Amniotic stem cell (primary cell): ENCODE measurements at regions not wholly inside any gene's neighbourhood (a gene's known extent, or its start where the extent isn't known, plus 50 kb on each side); places are given as distances from the start of the nearest gene placed in this dataset.
"Not testable (repeated sequence)": the region's sequence is repeated elsewhere in the genome, so short reads cannot be mapped to it uniquely, and the experiment has no call there.

Source experiments
- DNase-seq: peaks from one replicate; lab custom pipeline; 2025; lab: John Stamatoyannopoulos, UW

- DNase-seq: not testable (repeated sequence)
Observed at GRCh38 chr7:81182056-81182455, 263.2 kb upstream of the SEMA3C start.

- no peak for DNase-seq
Observed at GRCh38 chr7:81181066-81181465, 262.2 kb upstream of the SEMA3C start.

GRCh38 chr7:81180573-81180972 lies 261.7 kb upstream of the SEMA3C start:
- no peak for DNase-seq

DNA sequence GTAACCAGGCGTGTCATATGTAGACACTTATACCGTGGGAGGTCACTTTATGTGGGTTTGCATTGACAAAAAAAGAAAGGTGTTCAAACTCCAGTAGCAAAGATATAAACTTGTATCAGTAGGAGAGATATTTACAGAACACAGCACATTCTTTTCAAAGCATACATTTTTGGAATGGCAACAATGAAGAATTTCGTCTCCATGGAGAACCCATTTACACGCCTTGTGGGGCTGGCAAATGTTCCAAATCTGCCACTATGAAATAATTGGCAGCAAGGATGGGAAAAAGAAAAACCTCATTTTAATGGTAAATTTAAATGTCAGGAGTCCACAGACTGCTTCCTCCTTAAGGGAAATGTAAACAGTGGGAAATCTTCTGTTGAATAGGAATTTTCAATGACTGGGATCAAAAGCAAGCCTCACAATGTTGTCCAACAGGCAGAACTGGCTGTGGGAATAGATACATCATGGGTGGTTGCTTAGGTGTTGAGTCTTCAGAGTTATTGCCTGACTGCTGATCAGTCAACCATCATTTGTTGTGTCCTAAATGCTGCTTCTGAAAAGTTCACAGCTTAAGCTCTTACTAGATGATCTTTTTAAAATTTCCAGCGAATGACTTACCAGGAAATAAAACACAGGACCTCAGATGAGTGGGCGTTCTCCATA lies 256.6 kb upstream of the SEMA3C start:
- no peak for DNase-seq

GRCh38 chr7:81173766-81174281 lies 255.0 kb upstream of the SEMA3C start:
- peak; percentile 45 for DNase-seq

DNA sequence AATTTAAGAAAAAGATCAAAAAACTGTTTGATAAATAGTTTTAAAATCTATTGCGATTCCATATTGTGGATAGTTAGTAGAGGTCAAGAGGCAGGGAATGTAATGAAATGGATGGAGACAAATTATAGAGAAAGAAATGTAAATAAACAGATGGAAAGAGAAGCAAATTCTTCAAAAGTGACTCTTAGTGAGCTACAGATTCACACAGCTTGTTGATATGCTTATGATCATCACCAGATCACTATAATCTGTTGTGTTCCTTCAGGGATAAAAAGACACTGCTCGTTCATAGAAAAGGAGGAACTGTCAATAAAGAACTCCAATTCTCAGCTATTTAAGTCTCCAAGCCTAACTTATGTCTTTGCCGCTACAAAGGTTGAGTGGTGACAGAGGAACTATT lies 251.4 kb upstream of the SEMA3C start:
- DNase-seq: no peak

- DNase-seq: no peak
Observed at GRCh38 chr7:81167934-81168333, 249.1 kb upstream of the SEMA3C start.

GRCh38 chr7:81165070-81165469 lies 246.2 kb upstream of the SEMA3C start:
- DNase-seq: no peak

DNA sequence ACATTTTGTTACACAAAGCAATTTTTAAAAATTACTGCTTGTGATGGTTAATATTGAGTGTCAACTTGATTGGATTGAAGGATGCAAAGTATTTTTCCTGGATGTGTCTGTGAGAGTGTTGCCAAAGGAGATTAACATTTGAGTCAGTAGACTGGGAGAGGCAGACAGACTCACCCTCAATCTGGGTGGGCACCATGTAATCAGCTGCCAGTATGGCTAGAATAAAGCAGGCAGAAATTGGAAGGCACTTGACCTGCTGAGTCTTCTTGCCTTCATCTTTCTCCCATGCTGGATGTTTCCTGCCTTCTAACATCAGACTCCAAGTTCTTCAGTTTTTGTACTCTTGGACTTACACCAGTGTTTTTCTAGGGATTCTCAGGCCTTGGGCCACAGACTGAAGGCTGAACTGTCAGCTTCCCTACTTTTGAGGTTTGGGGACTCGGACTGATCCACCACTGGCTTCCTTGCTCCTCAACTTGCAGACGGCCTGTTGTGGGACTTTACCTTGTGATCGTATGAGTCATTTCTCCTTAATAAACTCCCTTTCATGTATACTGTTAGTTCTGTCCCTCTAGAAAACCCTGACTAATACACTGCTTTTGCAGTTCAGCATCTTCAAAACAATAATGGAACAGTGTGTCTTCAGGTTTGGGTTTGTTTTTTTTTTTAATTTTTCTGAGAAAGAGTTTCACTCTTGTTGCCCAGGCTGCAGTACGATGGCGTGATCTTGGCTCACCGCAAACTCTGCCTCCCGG lies 244.1 kb upstream of the SEMA3C start:
- no peak for DNase-seq

DNA sequence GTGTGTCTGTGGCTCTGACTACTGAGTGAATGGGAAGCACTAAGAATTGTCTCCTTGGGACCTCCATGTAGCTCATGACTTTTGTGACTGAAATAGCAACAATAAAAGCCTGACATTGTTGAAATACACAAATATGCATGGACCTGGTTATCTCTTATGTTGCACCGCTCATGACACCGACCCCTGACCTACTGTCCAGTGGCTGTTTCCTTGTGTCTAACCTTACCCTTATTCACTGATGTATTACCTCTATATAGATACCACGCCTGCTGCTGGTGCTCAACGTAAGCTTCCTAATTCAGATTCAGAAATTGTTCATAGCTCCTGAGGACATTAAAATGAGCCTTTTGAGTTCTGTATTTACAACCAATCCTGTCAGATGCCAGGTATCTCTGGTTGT lies 243.4 kb upstream of the SEMA3C start:
- no peak for DNase-seq

DNA sequence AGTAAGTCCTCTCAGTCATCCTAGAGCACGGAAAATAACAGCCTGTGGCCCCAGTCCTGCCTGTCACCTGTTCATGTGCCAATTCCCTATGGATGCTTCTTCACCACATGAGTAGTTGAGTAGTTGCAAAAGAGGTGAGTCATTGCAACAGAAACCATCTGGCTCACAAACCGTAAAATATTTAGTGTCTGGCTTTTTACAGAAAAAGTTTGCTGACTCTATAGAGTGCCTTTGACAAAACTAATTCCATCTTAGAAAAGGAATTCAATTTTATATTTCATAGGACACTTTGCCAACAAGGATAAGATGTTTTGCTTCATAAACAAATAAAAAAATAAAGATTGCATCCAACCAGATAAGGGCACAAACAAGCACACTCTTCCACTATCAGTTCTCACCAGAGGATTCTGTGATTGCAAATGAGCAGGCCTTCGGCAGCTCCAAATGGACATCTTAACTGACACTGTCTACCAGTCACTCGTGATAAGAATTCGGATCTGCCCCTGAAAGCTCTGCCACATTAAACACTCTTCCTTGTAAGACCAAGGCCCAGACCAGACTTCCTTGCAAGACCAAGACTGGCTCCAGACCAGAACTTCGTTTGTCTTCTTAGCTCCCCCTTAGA lies 242.7 kb upstream of the SEMA3C start:
- peak; percentile 24 for DNase-seq

- no peak for DNase-seq
Observed at GRCh38 chr7:81159402-81159801, 240.6 kb upstream of the SEMA3C start.

DNA sequence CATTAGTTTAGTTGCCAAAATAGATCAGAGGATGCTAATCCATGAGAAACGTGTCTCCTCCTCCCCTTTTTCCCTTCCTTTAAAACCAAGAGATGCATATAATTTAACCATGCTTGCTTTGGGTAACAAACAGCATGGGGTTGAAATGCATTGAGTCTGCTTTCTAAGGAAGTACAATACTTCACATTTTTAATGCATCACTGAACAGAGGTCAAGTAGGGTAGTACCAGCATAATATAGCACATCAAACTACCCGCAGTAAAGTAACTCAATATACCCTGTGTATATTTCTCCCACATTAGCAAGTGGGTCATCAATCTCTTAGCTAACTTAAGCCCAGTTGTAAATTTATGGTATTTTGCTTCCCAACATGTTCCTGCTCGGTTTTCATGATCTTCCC lies 239.3 kb upstream of the SEMA3C start:
- DNase-seq: no peak

DNA sequence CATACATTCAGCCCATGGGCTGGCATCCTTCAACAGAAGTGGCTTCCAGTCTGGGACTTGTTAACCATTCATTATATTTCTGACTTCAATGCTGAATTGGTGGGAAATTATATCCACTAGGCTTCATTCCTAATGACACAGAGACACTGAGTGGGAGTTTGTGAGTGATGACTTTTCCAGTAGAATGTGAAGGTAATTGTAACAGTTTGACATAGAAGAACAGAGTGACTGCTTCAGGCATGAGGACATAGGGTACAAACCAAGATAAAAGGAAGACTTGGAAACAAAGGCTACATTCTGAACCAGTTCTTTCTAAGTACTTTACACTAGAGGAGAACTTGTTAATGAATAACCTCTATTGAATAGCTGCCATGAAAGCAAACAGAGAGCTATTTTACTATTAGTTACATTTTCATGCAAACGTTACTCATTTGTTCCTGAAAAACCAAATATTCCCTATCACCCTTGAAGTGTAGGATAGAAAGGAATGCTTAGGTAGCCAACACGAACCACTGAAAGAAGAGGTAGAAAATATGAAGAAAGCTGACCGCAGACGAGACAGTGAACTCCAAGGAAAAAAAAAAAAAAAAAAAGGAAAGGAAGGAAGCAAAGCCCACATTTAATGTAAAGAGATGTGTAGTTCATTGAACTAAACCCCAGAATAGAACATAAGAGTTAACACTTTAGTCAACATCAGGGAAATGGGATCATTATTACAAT lies 237.0 kb upstream of the SEMA3C start:
- no peak for DNase-seq

DNA sequence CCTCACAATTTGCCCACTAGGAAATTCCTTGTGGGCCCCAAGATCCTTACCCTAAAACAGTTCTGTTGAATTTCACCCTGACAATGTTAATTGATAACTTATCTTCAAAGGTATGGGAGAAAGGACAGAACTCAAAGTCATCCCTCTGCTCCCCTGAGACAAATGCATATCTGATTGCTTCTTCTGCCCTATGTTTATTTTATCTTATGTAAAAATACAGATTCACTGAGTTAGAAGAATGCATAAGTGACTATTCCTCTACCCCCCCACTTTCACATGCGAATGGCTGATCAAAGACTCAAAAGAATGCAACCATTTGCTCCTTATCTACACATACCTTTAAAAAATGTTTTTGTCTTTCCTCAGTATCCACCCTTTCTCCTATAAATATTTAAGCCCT lies 235.7 kb upstream of the SEMA3C start:
- no peak for DNase-seq

DNA sequence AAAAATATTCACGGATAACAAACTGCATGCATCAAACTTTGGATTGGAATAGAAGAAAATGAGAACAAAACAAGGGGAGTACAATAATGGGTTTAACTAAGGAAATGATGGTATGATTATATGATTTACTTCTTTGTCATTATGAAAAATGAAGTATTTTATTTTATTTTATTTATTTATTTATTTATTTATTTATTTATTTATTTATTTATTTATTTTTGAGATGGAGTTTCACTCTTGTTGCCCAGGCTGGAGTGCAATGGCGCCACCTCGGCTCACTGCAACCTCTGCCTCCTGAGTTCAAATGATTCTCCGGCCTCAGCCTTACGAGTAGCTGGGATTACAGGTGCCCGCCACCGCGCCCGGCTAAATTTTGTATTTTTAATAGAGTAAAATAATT lies 234.1 kb upstream of the SEMA3C start:
- not testable (repeated sequence) for DNase-seq

- no peak for DNase-seq
Observed at GRCh38 chr7:81150951-81151361, 232.1 kb upstream of the SEMA3C start.

- DNase-seq: no peak
Observed at GRCh38 chr7:81143856-81144255, 225.0 kb upstream of the SEMA3C start.

- not testable (repeated sequence) for DNase-seq
Observed at GRCh38 chr7:81141257-81142205, 222.7 kb upstream of the SEMA3C start.

- DNase-seq: no peak
Observed at GRCh38 chr7:81140775-81141174, 221.9 kb upstream of the SEMA3C start.

GRCh38 chr7:81140252-81140651 lies 221.4 kb upstream of the SEMA3C start:
- no peak for DNase-seq
